Ishikawa (cell line): ENCODE measurements at regions not wholly inside any gene's neighbourhood (a gene's known extent, or its start where the extent isn't known, plus 50 kb on each side); places are given as distances from the start of the nearest gene placed in this dataset.

ENCODE experiments used
- CEBPB ChIP-seq: IDR thresholded peaks from 2 replicates; pipeline ENCODE4 v1.6.1; 2012
- EGR1 ChIP-seq: IDR thresholded peaks from 2 replicates; pipeline ENCODE4 v1.6.1; 2012
- EP300 ChIP-seq: IDR thresholded peaks from 2 replicates; pipeline ENCODE4 v1.6.1; 2012; ENCODE audit warnings: borderline replicate concordance
- NFIC ChIP-seq: IDR thresholded peaks from 2 replicates; pipeline ENCODE4 v1.6.1; 2012
- RAD21 ChIP-seq: IDR thresholded peaks from 2 replicates; pipeline ENCODE4 v1.6.1; 2012; ENCODE audit warnings: low read depth
- REST ChIP-seq: IDR thresholded peaks from 2 replicates; pipeline ENCODE4 v1.6.1; 2012; ENCODE audit warnings: low read depth, mild to moderate bottlenecking
- TAF1 ChIP-seq: IDR thresholded peaks from 2 replicates; pipeline ENCODE4 v1.6.1; 2012; ENCODE audit warnings: low read depth, mild to moderate bottlenecking
- TEAD4 ChIP-seq: IDR thresholded peaks from 2 replicates; pipeline ENCODE4 v1.6.1; 2012
- USF1 ChIP-seq: IDR thresholded peaks from 2 replicates; pipeline ENCODE4 v1.6.1; 2012
- YY1 ChIP-seq: IDR thresholded peaks from 2 replicates; pipeline ENCODE4 v1.6.1; 2012; ENCODE audit warnings: low read depth
- ZBTB7A ChIP-seq: IDR thresholded peaks from 2 replicates; pipeline ENCODE4 v1.6.1; 2012; ENCODE audit warnings: low read depth

GRCh38 chr9:16331031-16331430 is 539.4 kb downstream of the BNC2 start:
- TF ChIP-seq RAD21 (no peak), YY1 (no peak), EGR1 (no peak), NFIC (no peak), USF1 (no peak), TAF1 (no peak), CEBPB (no peak), TEAD4 (no peak), REST (no peak), EP300 (no peak), ZBTB7A (no peak)
